ENCODE measurements at regions not wholly inside any gene's neighbourhood (a gene's known extent, or its start where the extent isn't known, plus 50 kb on each side); places are given as distances from the start of the nearest gene placed in this dataset.

DNA sequence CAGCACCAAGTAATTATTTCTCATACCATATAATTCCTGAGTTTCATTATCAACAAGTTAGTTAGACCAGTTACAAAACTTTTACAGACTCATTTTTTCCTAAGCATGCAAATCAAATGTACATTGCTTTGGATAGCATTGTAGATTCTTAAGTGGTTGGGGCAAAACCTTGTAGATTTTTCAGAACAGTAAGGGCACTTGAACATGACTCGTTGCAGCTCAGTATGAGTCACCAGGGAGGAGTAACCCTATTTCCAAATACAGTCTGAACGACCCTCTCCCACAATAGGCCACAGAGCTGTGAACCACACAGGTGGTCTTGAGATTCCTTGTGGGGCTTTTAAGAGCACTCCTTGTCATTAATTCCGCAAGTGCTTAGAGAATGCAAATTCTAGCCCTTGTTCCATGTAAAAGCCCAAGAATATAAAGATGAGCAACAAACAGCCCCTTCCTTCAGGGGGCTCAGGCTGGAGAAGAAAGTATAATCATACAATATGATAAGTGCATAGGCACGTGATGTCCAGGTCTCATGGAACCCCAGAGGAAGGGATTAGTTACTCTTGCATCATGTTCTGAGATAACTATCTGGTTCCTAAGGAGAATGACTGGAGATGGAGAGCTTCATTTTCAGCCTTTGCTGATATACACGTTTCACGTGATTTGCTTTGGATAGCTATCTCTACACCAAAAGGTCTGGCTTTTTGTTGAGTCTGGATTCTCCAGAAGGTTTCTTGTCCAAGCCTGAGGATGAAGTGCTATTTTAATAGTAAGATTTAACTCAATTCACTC, 295.7 kb downstream of the KCNN2 start:
- DNase-seq (ENCODE audit: low read depth in 3 of 3): no peak

DNA sequence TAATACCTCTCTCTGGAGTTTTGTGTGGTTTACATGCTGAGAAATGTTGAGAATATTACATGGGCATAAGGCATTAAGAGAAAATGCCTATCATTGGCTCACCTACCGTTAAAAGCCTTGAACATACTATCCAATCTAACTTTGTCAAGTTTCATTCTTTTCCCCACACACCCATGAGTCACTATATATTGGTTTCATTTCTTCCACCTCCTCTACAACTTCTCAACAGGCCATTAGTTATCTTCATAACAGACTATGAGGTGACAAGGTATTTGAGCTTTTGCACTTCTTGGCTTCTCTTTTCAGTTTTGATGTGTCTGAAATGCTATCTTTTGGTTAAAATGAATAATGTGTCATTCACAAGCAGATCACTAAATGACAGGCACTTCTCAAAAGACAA, 288.0 kb downstream of the KCNN2 start:
- DNase-seq (ENCODE audit: low read depth in 3 of 3): no peak

DNA sequence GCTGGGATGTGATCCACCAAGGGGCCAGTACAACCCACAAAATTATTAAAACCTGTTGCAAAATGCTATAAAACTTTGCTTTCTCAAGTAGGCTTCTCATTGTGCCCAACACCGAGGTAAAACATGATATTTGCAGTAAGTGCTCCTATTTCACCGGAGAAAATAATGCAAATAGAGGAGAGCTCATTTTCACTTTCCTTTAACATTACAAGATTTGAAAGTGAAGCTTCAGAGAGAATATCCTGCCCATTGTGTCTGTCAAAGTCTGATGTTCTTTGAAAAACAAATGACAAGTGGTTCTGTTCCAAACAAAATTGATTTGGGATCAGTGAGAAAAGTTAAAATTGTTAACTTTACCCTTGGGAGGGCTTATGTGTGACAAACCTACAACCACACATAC, 287.1 kb downstream of the KCNN2 start:
- DNase-seq (ENCODE audit: low read depth in 3 of 3): no peak

DNA sequence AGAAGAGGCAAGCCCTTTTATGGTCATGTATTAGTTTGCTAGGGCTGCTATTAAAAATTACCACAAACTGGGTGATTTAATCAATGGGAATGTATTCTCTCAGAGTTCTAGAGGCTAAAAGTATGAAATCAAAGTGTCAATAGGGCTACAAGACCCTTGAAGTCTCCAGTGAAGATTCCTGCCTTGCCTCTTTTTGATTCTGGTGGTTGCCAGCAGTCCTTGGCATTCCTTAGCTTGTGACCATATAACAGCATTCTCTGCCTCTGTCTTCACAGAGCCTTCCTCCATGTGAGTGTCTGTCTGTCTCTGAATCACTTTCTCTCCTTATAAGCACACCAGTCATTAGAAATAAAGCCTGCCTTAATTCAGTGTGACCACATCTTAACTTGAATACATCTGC, 282.7 kb downstream of the KCNN2 start:
- no peak for DNase-seq (ENCODE audit: low read depth in 3 of 3)

DNA sequence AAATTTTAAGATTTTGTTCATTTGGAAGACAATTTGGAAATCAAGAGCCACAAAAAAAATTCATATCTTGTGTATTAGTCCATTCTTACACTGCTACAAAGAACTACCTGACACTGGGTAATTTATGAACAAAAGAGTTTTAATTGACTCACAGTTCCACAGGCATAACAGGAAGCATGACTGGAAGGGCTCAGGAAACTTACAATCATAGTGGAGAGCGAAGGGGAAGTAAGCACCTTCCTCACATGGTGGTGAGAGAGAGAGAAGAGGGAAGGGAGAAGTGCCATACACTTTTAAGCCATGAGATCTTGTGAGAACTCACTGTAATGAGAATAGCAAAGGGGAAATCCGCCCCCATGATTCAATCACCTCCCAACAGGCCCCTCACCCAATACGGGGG, 274.4 kb downstream of the KCNN2 start:
- no peak for DNase-seq (ENCODE audit: low read depth in 3 of 3)

DNA sequence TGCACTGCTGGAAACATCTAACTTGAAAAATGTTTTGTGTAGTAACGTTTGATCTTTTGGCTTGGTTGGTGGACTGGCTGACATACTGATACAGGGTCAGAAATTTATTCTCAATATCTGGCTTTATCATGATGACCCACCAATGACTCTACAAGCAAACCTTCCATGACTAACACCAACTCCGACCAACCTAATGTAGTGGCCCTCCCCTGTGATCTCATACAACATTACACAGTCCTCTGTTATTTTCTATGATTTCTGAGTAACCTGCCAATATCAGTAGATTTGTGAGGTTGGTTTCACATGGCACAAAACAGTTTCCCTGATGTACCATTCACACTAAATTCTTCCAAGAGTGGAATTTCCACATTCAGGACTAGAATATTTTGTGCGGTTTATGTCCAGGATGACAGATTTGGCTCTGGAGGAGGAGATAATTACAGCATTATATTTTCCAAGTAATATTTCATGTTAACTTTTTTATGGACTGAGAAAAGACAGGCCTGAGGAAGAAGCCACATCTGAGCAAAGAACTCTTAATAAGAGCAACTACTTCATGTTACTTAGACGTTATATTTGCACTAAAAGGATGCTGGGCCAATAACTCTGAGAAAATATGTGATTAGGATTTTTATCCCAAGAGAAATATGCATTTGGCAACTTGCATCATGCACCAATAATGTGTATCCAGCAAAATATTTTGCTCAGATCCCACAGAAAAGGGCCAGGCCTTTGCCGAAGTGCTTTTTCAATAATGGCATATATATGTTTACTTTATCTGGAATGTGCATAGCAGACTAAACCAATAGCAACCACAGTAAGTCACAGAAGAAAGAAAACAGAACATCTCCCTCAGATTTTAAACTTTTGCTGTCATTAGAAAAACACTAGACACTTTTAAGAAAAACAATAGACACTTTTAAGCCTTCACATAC, 273.4 kb downstream of the KCNN2 start:
- no peak for DNase-seq (ENCODE audit: low read depth in 3 of 3)

DNA sequence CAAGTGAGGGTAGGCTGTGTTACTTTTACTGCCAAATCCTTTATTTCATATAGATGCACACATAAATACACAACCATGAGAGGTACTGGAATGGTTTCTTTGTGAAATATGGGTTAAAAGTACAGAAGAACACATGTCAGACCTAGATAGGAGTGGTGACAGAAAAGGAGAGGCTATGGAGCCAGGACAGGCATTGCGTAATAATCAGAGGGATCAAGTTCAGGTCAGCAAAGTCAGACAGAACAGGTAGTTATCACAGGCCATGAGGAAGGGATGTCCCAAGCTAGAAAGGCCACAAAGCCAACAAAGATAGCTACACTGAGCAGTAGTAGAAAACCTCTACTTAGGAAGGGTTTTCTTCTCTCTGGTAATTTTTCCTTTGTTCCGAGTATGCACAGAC, 272.6 kb downstream of the KCNN2 start:
- DNase-seq (ENCODE audit: low read depth in 3 of 3): no peak

DNA sequence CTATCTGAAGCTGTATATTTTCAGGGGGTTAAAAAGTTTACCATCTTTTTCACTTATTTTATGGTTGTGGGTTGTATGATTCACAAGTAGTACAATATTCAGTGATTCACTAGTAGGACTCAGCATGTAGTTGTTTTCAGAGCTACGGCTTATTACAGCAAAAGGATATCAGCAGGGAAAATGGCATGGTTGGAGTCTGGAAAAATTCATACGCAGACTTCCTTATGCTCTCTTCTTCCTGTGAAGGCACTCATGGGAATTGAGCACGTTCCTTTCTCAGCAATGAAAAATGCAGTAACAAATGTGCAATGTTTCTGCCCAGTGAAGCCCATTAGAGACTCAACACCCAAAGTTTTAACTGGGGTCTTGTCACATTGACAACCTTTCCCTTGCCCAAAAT, 250.5 kb downstream of the KCNN2 start:
- no peak for DNase-seq (ENCODE audit: low read depth in 3 of 3)

DNA sequence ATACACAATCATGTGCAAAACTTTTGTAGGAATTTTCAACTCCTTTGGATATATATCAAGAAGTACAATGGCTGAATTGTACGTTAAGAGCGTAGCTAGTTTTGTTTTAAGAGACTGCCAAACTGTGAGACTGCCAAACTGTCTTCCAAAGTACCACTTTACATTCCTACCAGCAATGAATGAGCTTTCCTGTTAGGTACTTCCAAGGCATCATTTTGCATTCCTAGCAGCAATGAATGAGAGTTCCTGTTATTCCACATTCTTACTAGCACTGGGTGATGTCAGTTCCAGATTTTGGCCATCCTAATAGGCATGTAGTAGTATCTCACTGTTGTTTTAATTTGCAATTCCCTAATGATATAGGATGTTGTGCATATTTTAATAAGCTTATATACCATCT, 219.3 kb downstream of the KCNN2 start:
- DNase-seq (ENCODE audit: low read depth in 3 of 3): no peak

DNA sequence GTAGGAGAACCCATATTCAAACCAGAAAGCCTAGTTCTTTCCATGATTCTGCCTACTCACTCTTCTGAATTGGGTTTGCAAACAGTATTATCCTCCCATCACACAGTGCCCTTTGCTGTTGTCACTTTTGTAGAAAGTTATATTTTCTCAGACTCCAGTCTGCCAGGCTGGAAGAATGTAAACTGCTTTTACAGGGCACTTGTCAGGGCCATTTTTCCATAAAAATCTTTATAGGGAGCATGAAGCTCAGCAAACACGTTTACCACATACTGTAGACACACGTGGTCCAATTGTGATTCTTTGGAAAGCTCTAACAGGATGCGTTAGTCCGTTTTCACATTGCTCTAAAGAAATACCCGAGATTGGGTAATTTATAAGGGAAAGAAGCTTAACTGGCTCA, 204.0 kb downstream of the KCNN2 start:
- no peak for DNase-seq (ENCODE audit: low read depth in 3 of 3)

DNA sequence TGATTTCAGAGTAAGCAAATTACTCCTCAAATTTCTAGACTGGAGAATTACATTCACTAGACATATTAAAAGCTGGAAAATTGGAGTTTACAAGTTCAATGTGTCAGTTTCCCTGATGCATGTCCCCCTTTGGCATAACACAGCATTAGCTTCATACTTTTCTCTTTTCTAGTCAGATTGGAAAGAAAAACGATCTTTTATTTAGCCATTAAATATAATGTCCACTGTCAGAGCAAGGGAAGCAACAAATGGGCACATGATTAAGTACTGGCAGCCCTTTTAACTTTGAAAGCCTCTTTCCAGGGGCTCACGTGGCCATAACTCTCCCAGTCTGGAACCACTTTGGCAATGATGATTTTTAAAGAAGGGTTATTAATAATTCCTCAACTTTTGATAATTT, 203.3 kb downstream of the KCNN2 start:
- DNase-seq (ENCODE audit: low read depth in 3 of 3): no peak

DNA sequence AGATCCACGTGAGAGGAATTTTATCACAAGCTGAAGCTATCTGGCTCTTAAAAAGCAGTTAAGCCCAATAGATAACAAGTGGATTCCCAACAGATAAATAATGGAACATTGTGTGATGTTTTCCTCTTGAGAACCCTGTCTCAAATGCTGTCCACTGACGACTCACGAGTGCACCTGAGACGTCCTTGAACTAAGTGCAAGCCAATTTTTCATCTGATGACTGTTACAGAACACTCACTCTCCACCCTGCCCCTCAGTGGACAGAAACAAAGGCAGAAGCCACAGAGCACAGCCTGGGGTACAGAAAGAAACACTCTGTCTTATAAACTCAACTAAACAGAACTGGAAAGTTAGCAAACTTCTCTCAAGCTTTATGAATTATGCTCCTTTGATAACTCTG, 199.5 kb downstream of the KCNN2 start:
- DNase-seq (ENCODE audit: low read depth in 3 of 3): no peak

All from stimulated activated CD4-positive, alpha-beta T cell treated with anti-CD3 and anti-CD28 coated beads, TNF-alpha, amount 100 ng/mL, for 24 hours (primary cell).